GM19463 (cell line): ENCODE measurements at regions not wholly inside any gene's neighbourhood (a gene's known extent, or its start where the extent isn't known, plus 50 kb on each side); places are given as distances from the start of the nearest gene placed in this dataset.

Experiments used
- ATAC-seq: cut with Tn5 transposase; IDR thresholded peaks from one replicate; pipeline ENCODE4 v1.9.1; 2021; ENCODE audit warnings: mild to moderate bottlenecking, moderate library complexity; ENCODE audit not compliant: unreplicated experiment

DNA sequence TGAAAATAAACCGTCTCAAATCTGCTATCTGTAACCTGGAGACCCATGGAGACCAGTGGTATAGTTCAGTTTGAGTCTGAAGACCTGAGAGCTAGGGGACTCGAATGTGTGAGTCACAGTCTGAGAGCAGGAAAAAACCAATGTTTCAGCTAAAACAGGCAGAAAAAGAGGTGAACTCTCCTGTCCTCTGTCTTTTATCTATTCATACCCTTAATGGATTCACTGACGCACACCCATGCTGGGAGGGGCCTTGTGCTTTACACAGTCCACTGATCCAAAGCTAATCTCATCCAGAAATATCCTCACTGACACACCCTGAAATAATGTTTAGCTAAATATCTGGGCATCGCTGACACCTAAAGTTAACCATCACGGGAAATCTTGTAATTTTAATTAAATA, 297.9 kb downstream of the GPM6A start:
- no peak for ATAC-seq

DNA sequence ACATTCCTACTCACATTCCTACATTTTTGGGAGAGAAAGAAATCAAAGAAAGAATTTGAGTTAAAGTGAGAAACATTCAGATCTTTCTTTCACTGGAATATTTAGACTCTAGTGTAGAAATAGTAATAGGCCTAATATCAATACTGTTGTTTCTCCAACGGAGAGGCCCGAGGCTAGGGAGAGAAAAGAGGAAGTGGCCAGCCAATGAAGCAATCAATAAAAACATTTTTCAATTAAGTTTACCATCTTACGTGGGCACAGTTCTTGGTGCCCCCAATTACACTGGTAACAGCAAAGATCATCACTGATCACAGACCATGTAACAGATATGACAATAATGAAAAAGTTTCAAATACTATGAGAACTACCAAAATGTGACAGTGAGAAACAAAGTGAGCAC, 281.4 kb downstream of the GPM6A start:
- no peak for ATAC-seq

DNA sequence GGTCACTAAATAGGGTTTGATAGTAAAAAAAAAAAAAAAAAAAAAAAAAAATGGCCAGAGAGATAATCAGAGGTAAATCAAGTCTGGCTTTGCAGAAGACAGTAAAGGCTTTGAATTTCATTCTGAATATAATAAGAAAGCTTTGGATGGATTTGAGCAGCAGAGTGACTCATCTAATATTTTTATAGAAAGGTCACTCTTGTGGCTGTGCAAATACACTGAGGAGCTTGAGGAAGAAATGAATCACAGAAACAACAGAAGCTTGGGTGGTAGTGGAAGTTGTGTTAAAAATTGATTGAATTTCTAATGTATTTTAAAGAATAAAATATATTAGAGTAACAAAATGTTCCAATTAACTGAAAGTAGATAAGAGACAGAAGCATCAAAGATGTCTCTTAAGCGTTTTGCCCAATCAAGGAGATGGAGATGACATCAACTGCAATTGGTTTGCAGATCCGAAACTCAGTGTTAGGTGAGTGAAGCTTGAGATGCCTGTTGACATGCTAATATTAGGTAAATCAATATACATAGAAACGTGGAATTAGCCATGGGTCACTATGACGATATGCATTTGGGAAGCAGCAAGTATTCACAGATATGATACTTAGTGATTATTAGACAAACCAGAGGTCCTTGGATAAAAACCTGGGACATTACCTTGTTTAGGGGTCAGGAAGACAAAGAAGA, 280.5 kb downstream of the GPM6A start:
- ATAC-seq = no peak

DNA sequence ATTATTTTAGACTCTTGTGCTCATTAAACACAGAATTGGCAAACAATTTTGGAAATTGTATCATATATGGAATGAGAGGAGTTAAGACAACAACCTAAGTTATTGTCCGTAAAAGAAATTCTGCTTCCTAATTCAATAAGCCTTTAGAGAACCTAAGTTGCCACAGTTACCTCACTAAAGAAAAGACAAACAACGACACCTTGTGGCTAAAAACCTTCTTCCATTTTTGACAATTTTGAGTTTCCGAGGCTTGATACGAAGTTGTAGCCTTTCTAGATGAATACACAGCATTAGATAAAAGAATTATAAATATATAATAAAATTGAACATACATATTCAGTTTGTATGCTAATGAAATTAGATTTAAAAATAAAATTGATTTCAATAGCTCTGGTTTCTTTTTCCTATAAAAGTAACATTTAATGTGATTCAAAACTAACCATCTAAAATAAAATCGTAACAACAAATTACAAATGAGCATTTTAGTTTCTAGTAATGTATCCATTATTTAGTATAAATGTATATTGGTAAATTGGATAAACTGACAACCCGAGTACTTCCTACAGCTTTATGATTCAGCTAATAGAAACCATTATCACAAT, 275.1 kb downstream of the GPM6A start:
- ATAC-seq = no peak

DNA sequence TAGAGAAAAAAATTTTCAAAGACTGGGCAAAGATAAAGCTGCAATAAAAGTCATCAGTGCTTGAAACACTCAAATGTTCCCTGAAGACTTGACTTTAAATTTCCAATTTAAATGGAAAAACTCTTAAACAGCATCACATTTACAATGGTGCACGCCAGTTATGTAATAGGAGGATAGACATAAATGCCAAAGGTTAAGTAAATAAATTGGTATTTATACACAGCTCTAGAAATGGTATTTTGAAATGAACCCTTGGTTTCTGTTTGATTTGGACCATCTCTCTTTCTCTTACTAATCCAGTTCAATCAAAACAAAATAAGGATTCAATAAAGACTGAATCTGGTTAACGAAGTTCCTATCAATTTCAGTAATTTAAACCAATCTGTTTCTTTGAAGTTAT, 272.6 kb downstream of the GPM6A start:
- ATAC-seq = no peak

DNA sequence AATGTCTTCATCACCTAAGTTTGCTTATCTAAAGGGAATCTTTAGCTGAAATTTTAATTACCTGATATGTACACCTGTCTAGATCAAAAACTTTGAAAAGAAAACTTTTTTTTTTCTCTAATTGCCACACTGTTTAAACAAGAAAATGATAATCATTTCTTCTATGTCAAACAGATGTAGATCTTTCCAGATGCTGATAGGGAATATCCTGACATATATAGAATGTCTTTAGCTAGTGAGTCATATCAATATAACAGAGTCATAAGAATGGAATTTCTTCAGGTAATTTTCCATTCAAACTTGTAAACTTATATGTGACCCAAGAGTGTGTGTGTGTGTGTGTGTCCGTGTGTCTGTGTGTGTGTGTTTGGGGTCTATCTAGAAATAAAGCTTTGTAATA, 271.9 kb downstream of the GPM6A start:
- no peak for ATAC-seq

DNA sequence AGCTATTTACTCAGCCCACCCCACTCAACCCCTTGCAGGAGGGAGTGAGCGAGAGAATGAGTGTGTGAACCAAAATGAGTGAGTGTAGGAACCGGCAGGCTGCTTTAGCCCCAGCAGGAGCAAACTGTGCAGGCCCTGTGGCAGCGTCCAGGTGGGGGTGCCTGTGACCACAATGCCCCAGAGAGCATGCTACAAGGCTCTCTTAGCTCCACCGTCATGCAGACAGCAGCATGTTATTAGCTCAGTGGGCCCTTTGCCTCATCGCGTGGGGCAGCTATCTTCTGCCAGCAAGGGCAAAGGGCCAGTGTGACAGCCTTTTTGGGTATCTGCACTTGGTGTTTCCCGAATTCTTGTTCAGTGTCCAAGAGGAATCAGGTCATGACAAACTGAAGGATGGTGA, 271.3 kb downstream of the GPM6A start:
- ATAC-seq = no peak

DNA sequence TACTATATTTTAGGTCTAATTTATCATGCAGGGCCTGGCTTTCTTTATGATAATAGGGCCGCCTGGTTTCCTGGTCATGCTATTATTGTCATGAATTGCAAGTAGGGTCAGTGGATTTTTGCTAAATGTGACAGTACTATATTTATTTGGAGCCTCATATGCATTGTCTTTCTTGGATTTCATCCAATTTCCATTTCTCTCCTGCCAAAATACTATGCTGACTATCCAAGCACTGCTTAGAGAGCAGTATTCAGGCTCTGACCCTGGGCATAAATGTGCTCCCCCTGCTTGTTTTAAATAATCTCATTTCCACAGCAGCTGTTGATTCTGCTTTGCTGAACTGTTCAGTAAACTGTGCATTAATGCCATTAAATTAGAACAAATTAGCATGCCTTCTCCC, 269.3 kb downstream of the GPM6A start:
- ATAC-seq = no peak

DNA sequence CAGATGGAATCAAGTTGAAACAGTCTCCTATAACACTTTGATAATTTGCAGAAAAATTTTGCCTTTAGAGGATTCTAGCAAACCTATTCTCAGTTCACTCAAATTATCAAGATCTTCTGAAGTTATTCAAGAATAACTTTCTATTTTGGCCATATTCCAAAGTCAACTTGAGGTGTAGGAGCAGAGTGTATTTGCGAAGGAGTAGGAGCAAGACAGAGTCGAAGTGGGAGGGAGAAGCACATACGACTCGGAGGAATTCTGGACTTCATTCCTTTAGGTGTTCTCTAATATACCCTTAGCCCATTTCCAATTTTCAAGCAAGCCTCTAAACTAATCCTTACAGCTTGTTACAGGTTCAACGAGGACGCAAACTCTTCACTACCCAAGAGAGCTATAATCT, 252.9 kb downstream of the GPM6A start:
- no peak for ATAC-seq

DNA sequence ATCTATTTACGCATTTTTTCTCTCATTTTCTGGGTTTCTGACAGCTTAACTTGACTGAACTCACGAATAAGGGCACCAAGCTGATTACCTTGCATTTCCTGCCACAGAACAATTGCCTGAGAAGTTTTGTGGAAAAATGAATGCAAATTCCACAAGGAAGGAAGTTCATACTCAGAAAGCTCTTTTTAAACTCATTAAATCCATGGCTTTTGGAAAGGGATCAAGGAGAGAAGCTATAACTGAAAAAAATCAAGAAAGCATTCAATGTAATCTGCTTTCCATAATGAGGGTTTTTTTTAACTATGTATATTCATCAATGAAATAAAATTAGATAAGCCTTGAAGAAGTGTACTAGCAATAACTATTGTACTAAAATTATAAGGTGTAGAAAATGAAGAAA, 252.5 kb downstream of the GPM6A start:
- no peak for ATAC-seq

DNA sequence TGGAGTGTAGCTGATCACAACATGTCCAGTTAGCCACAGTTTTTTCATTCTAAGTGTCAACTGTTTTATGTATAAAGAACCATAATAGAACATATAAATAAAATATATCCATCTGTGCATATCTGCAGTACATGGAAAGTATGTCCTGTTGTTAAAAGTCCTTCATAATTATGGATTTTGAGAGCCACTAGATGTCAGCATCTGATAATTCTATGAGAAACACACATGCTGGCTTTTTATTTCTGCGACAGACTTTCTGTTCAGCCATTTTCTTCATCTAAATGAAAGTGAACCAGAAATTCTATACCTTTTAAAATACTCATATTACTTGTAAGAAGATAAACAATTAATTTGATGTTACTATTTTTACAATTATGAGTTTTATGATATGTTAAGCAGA, 251.5 kb downstream of the GPM6A start:
- ATAC-seq = no peak

DNA sequence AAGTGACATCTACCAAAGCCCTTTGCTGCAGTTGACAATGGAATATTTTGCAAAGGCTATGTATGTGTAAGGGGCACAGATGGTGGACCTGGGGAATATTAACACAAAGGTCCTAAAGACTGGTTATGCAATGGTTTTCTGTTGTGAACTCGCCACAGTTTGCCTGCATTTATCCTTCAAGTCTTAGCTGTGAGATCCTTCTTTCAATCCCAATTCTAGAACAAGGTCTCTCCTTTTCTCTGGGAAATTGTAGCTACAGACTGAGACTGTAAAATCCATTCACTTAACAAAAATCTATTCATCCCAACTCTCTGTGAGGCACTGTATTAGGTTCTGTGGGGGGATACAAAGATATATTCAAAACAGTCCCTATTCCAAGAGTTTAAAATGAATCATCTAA, 250.4 kb downstream of the GPM6A start:
- no peak for ATAC-seq

DNA sequence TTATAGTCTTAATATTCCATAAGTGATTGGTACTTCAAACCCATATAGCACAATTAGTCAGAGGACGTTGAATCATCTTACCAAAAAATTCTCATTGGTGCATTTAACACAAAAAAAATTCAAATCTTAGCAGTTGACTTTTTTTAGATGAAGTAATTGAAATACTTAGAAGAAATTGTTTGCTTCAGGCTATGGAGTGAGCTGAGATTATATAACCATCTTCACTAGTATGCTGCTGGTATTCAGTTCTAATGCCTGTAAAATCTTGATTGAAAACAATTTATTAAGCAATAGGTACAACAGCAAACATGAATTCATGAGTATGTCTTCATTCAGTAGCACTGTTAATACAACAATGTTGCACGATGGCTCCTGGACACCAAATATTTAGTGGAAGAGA, 250.0 kb downstream of the GPM6A start:
- ATAC-seq = no peak

DNA sequence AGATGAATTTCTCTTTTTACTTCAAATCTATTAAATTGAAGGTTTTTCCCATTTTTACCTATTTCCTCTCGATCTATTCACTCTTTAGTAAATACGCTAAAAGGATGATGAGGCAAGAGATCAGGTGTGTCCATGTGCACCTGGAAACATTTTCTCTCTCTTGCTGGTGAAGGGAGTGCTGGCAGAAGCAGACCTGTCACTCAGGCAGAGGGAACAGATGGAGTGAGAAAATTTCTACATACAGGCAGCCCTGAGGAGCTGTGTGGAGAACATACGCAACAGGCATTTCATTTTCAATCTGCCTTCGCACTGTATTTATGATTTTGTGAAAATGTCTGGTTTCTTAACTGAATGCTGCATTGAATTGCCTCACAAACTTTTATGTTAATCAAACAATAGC, 249.5 kb downstream of the GPM6A start:
- ATAC-seq = no peak
